Activated T-cell treated with anti-CD3 and anti-CD28 coated beads for 48 hours (primary cell): ENCODE measurements at regions not wholly inside any gene's neighbourhood (a gene's known extent, or its start where the extent isn't known, plus 50 kb on each side); places are given as distances from the start of the nearest gene placed in this dataset.

ENCODE experiments used
- DNase-seq: peaks from one replicate; pipeline ENCODE4 v3.0.0-alpha.2; 2020; ENCODE audit warnings: low read depth

DNA sequence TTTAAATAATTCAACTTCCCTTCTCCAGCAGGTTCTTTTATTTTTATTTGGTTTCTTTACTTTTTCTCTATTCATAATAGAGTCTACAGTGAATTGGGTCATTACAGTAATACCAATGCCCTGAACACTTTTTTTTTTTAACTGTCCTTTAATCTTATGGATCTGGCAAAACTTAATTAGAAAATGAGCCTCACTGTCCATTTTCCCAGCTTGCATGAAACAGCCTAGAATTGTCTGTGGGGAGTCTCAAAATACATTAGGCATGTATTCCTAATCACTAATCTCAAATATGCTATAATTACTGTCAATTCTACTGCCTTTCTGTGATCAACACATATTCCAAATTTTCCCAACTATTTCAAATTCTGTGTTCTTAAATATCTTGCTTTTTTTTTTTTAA, 406.8 kb downstream of the ANXA1 start:
- DNase-seq: no peak

DNA sequence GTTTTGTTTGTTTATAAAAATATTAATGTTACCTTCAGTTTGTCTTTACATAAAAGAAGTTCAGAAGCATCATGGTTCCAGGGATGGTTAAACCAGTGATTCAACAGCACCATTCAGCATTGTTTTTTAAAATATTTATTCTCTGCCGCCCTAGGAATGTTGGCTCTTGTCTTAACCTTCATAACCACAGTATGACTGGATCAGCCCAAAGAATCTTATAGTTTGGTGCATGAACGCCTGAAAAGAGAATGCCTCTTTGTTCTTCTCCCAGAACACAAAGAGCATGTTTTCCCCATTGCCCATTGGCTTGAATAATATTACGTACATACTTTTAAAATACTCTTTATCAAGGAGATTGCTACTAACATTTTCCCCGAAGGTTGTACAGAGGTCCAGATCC, 413.4 kb downstream of the ANXA1 start:
- DNase-seq: no peak

- DNase-seq: no peak
These were observed 414.3 kb downstream of the ANXA1 start for GRCh38 chr9:73565833-73566465.

GRCh38 chr9:73566627-73567026, 415.0 kb downstream of the ANXA1 start:
- DNase-seq: no peak

- DNase-seq: no peak
These were observed 421.6 kb downstream of the ANXA1 start for GRCh38 chr9:73573235-73573634.

DNA sequence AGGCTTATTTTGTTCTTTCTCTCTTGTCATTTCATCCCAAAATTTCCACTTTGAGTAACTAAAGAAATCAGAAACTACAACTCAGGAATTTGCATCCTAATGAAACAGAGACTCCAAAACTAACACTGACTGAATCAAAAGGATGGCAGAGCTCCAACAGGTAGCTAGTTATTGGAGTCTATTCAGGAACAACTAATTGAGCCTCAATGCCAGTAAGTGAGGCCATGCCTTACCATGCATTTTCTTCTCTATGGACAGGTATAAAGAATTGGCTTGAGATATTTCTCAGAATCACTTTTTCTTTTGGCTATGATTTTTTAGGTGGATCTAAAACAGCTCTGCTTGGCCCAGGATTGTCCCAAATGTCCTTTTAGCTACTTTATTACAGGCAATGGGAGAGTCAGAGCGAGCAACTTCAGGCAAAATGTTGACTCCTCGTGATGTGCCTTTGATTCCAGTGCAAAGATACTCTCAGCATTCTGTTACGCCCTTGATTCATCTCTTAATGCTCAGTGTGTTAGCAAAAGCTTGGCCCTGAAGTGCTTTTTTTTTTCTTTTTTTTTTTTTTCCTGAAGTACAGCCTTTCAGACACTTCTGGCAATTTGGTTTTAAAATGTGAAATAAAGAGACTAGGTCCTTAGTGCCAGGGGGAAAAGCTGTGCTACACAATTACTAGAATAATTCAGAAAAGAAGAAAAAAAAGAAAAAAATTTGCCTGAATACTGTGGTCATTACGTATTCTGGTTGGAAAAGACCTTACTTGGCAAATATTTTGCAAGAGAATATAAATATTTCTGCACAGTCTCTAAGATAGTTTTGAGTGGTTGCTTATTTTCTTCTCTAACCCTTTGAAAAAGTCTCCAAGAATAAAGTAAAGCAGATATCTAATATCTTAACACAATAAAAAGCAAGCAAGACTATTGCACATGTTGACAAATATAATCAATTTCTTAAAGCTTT, 423.7 kb downstream of the ANXA1 start:
- DNase-seq: no peak

DNA sequence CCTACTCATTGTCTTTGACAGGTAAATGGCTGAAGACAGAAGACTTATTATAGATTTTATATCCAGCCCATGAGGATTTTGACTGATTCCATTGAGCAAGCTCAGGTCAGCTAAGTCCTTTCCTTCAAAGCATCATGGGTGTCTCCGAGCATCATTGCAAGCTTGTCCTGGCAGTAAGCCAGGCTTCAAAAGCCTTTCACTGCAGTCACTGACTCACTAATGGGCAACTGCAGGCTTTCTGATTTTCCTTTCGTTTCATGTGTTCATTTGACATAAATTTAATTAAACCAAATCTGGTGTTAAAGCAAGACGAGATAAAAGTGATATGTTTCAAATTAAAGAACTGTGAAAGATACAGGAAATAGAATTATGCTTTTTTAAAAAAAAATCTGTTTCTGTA, 426.2 kb downstream of the ANXA1 start:
- DNase-seq: no peak

GRCh38 chr9:73579823-73580222, 428.2 kb downstream of the ANXA1 start:
- DNase-seq: no peak

DNA sequence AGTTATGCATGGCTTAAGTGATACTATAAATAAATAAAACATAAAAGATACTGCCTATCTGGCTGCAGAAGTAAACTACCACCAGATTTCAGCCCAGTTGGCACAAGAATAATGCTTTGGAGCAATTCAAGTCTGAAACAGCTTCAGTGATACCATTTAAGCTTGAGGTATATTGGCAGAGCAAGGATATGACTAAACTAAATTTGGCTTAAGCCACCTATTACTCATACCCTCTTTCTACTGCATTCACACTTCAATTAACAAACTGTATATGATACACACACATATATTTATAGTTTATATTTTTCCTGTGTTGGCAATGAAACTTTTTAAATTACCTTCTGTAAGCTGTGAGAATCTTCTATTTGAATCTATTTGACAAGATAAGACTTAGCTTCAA, 431.9 kb downstream of the ANXA1 start:
- DNase-seq: no peak

DNA sequence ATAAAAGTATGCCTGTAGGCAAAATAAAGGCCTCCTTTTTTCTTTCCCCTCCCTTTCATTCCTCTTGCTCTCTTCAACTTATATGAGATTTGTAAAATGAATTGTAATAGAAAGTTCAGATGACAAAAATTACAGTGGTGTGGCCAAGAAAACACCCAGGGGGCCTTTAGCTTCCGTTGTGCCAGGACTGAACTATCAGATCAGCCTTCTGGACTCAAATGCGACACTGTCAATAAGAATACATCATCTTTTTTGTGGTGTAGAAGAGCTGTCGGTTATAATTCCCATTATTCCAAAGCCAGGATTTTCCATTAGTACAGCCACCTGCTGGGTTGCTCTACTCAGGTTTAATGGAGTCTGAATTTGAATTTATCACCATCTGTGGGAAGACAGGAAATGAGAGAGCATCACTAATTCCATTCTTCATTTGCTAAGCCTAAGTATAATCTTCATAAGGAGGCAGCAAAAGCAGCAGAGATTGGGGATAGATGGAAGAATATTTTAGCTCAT, 443.4 kb downstream of the ANXA1 start:
- no peak for DNase-seq

DNA sequence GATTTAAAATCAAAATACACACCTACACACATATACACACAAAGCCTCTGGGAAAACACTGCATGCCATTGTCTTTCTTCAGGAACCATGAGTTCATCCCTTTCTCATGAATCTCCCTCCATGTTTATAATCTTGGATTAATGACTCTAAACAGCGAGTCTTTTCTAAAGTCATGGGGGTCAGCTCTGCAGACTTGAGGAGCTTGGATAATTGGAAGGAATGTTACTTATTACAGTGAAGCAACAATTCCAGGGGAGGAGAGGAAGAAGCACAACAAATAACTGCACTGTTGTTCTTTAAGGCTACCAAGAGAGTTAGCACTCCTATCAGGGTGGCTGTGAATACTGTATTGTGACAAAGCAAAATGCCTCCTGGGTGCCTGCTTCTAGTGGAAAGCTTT, 444.7 kb downstream of the ANXA1 start:
- no peak for DNase-seq

GRCh38 chr9:73597039-73597438, 445.4 kb downstream of the ANXA1 start:
- DNase-seq: no peak

- DNase-seq: no peak
These were observed 446.1 kb downstream of the ANXA1 start for GRCh38 chr9:73597771-73598170.

DNA sequence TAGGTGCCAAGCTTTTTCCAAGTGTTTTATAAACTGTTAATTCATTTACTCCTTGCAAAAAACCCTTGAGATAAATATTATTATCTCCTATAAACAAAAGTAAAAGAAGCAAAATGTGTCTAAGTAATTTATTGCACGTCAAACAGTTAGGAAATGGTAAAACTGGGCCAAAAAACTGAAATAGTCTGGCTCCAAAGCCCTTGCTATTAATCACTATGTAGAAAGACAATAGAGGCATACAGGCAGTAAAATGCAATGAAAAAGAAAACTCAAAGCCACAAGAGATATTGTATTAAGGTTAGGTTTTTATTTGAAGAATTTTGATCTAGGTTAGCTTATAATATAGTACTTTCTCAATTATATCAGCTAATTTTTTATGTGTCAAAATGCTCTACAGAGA, 457.7 kb downstream of the ANXA1 start:
- no peak for DNase-seq

GRCh38 chr9:73611032-73611431, 459.4 kb downstream of the ANXA1 start:
- no peak for DNase-seq

GRCh38 chr9:73613092-73613701, 461.5 kb downstream of the ANXA1 start:
- DNase-seq: no peak

- DNase-seq: no peak
These were observed 463.9 kb downstream of the ANXA1 start for GRCh38 chr9:73615557-73615956.

DNA sequence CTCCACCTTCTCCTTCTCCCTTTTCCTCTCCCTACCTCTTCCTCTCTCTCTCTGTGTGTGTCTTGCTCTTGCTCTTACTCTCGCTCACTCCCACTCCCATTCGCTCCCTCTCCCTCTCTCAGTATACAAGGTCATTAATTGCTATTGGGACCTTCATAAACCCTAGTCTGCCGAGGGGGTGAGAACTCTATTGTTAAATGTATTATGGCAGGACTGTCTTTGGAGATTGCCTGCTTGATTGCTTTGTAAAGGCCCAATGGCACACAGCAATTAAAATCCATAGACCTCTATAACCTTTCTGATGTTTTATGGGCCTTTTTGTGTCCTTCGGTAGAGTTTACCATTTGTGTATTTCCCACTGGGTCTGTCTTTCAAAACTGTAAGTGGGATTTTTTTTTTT, 465.9 kb downstream of the ANXA1 start:
- DNase-seq: no peak

DNA sequence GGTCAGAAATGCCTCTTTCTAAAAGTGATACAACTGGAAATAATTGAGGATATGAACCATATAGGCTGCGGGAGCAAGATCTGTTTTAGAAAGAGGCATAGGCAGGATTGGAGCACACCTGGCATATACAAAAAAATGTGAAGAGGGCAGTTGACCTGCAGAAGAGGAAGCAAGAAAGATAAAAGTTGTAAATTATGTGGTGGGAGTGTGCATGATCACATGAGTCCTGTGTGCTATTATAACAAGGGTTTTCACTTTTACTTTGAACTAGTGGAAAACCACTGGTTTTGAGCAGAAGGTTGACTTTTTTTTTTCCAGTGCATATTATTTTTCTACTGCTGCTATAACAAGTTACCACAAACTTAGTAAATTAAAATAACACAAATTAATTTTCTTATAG, 489.3 kb downstream of the ANXA1 start:
- DNase-seq: no peak

DNA sequence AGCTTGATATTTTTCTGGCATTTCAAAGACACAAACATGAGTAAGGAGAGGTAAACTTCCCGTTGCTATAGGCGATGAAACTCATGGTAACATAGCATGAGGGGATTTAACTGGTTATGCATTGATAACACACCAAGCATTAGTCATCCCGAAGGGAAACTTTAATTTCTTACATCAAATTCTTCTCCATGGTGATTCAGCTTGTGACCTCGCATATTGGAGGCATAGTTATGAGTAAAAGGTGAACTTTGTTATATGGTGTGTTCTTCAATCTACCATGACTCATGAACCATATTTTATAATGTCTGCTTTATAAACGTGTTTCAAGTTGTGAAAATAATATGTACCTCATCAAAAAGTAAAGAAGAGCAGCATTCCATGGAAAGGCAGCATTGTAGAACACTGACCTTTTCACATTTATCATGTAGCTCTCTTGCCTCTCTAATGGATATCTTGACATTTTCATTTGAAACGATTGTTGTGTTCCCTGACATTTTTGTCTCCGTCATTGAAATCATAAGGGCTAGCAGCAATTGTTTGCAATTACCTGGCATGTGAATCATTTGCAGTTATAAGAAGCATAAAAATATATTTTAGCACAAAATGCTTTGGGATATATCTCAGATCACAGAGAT, 491.8 kb downstream of the ANXA1 start:
- DNase-seq: no peak

DNA sequence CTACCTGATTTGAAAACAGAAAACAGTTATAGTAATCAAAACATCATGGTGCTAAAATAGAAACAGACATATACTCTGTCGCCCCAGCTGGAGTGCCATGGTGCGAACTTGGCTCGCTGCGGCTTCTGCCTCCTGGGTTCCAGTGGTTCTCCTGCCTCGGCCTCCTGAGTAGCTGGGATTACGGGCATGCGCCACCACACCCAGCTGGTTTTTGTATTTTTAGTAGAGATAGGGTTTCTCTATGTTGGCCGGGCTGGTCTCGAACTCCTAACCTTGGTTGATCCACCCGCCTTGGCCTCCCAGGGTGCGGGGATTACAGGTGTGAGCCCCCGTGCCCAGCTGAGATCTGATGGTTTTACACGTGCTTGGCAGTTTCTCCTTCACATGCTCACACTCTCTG, 495.9 kb downstream of the ANXA1 start:
- no peak for DNase-seq

DNA sequence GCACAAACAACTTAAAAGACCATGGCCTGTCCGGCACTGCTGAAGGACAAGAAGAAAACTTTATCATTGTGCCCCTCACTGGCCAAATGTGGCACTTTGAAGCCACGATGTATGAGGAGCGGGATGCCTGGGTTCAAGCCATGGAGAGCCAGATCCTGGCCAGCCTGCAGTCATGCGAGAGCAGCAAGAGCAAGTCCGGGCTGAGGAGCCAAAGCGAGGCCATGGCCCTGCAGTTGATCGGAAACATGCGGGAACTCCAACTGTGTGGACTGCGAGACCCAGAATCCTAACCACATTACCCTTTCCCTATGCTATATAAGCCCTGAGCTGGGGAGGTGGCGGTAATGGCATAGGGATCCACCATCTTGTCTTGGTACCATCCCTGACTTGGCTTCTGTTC, 497.9 kb downstream of the ANXA1 start:
- DNase-seq: no peak
